ENCODE measurements at regions not wholly inside any gene's neighbourhood (a gene's known extent, or its start where the extent isn't known, plus 50 kb on each side); places are given as distances from the start of the nearest gene placed in this dataset.

DNA sequence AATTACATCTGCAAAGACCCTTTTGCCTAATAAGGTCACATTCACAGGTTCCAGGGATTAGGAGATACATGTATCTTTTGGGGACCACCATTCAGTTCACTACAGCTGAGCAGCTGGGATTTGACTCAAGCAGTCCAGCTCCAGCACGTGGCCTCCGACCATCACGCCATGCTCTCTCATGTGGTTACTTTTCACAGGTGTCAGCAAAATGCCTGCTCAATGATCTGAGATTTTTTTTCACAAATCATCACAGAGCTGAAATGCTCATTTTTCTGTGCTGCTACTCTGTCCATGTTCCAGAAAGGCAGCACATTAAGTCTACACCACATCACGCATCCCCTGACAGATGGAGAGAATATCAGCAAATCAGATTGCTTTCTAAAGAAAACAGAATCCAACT lies 98.5 kb upstream of the RMDN2 start:
- H3K4me3 ChIP-seq (ENCODE audit: low read length) = no peak overlapping the region
- H3K27me3 ChIP-seq (ENCODE audit: insufficient read depth, low read length) = no peaks in the 10 kb centered on the region
- no peaks in the 10 kb centered on the region for H3K9me3 ChIP-seq (ENCODE audit: low read depth, low read length)
- peaks cover 85% of the 10 kb centered on the region for H3K4me1 ChIP-seq (ENCODE audit: insufficient read depth, low read length)

DNA sequence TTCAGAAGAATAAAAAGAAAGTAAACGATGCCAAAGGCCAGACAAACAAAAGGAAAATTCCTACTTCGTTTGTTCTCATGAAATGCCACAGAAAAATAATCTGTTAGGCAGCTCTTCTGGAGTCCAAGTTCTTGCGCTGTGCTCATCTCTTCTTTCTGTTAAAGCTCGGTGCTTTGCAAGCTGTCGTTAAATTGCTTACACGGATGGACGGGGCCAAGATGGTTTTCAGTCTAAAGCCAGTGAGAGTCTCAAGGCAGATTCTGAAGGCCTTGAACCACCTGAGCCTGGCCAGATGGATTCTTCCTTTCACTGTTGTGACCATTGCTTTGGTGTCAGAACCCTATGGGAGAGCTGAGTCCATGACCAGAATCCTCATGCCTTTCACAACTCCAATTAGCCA lies 97.6 kb upstream of the RMDN2 start:
- H3K4me3 ChIP-seq (ENCODE audit: low read length) = no peak overlapping the region
- H3K9me3 ChIP-seq (ENCODE audit: low read depth, low read length) = no peaks in the 10 kb centered on the region
- peaks cover 86% of the 10 kb centered on the region for H3K4me1 ChIP-seq (ENCODE audit: insufficient read depth, low read length)
- no peaks in the 10 kb centered on the region for H3K27me3 ChIP-seq (ENCODE audit: insufficient read depth, low read length)

DNA sequence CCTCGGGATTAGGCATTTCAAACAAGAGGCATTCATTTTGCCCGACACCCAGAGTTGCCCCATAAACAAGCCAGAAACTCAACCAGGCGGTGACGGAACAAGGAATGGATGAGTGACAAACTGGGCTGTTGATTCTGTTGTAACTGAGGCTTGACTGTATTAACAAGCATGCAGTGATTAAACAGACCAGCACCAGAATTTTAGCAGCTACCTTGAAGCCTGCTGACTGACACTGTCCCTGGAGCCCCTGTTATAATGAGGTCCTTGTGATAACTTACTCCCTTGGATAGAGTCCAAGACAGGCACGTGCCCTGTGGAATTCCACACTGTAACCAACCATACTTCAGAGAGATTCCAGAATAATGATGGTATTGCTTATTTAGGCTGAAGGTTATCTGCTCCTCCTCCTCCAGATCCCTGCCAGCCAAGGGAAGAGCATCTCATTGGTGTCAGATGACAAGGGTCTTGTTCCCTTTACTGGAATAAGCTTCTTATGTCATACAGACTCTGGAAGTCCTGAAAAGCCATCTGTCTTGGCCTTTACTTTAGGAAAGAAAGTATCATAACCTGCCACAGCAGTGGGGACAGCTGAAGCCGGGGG lies 97.1 kb upstream of the RMDN2 start:
- H3K4me1 ChIP-seq (ENCODE audit: insufficient read depth, low read length) = peaks cover 86% of the 10 kb centered on the region
- H3K9me3 ChIP-seq (ENCODE audit: low read depth, low read length) = no peaks in the 10 kb centered on the region
- no peaks in the 10 kb centered on the region for H3K27me3 ChIP-seq (ENCODE audit: insufficient read depth, low read length)
- H3K4me3 ChIP-seq (ENCODE audit: low read length) = no peak overlapping the region

DNA sequence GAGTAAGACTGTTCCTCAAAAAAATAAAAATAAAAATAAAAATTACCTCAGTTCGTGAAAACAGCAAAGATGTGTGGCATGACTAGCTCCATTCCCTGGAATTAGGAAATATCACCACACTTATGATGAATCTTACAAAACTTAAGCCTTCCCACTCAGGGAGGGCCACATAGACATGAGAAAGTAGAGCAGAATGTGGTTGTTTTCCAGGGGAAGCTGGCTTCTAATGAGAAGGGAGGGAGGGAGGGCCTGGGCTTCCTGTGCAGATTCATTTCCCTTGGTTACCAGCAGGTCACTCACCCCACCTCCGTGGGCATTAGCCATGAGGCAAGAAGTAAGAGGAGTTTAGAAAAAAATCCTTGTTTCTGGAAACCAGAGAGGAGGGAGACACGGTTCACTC lies 95.9 kb upstream of the RMDN2 start:
- peaks cover 82% of the 10 kb centered on the region for H3K4me1 ChIP-seq (ENCODE audit: insufficient read depth, low read length)
- no peaks in the 10 kb centered on the region for H3K9me3 ChIP-seq (ENCODE audit: low read depth, low read length)
- peak overlapping the region; percentile 13 for H3K4me3 ChIP-seq (ENCODE audit: low read length)
- no peaks in the 10 kb centered on the region for H3K27me3 ChIP-seq (ENCODE audit: insufficient read depth, low read length)

DNA sequence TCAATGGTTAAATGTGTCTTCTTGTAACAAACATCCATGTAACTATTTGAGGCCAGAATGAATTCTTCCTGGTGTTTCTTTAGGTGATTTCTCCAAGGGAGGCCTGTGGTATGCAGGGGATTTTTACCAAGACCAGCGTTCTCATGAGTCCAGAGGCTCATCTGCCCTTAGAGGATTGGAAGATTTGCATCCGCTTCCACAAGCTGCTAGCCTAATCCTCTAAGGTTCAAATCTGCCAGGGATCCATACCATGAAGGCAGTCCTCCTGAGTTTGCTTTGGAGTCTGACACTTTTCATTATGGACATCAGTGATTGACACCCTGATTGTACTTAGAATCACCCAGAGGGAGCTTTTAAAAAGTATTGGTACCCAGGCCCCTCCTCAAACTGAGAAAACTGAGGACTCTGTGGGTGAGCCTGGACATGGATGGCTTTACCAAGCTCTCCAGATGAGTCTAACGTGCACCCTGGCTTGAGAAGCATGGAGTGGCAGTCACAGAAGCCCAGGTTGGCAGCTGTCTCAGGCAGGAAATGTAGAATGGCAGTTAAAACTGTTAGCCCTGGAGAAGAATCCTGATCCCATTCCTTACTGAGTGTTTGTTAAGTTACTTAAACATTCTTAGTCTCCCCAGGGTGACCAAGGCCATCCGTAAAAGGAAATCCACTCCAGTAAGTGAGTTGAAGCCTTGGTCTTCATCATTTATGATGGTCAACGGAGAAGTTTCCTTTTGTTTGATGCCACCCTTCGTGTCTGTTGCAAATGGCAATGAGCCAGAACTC lies 95.3 kb upstream of the RMDN2 start:
- no peak overlapping the region for H3K4me3 ChIP-seq (ENCODE audit: low read length)
- no peaks in the 10 kb centered on the region for H3K27me3 ChIP-seq (ENCODE audit: insufficient read depth, low read length)
- no peaks in the 10 kb centered on the region for H3K9me3 ChIP-seq (ENCODE audit: low read depth, low read length)
- H3K4me1 ChIP-seq (ENCODE audit: insufficient read depth, low read length) = peaks cover 76% of the 10 kb centered on the region

DNA sequence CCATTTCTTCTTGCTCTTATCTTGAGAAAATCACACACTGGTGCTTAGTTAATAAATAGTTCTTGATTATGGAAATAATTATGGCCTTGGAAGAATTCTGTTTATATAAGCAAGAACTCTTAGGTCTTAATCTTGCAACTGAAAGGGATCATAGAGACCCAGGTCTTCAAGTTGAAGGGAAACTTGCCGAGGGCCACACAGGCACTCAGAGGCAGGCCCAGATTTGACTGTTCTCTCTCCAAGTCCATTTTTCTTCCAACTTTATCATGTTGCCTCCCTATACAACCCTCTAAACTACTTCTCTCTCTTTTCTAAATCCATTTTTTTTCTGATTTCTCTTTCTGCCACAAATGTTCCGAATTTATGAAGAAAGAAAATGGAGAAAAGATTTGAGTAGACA lies 94.5 kb upstream of the RMDN2 start:
- H3K27me3 ChIP-seq (ENCODE audit: insufficient read depth, low read length) = no peaks in the 10 kb centered on the region
- no peaks in the 10 kb centered on the region for H3K9me3 ChIP-seq (ENCODE audit: low read depth, low read length)
- no peak overlapping the region for H3K4me3 ChIP-seq (ENCODE audit: low read length)
- H3K4me1 ChIP-seq (ENCODE audit: insufficient read depth, low read length) = peaks cover 68% of the 10 kb centered on the region

DNA sequence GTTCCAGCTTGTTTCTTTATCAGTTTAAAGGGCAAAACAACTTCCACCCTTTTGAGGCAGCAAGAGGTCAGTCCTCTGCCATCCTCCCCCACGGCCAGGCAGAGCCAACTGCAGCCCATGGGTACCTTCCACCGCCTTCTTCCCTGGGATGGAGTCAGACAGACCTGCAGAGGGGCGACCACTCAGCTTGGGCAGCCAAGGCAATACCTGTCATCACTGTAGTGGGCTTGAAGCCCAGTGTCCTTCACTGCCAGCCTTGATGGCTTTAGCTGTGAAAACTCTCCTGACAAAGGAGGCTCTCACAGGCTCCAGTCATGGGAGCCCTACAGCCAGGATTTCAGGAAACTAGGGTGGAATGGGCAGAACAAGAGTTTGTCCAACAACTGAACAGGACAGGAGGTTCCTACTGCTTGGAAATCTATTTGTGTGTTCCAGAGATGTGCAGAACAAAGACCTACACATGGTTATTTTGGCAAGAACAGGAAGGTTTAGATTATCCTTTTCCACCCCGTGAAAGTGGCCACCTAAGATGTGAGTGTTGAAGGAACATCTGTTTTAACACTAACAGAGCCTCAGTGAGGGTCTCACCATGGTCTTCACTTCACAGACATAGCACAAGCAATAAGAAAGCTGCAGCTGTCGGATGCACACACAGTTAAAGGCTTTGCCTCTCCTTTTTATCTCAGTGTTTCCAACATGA lies 93.9 kb upstream of the RMDN2 start:
- no peaks in the 10 kb centered on the region for H3K9me3 ChIP-seq (ENCODE audit: low read depth, low read length)
- peaks cover 62% of the 10 kb centered on the region for H3K4me1 ChIP-seq (ENCODE audit: insufficient read depth, low read length)
- H3K4me3 ChIP-seq (ENCODE audit: low read length) = no peak overlapping the region
- H3K27me3 ChIP-seq (ENCODE audit: insufficient read depth, low read length) = no peaks in the 10 kb centered on the region

DNA sequence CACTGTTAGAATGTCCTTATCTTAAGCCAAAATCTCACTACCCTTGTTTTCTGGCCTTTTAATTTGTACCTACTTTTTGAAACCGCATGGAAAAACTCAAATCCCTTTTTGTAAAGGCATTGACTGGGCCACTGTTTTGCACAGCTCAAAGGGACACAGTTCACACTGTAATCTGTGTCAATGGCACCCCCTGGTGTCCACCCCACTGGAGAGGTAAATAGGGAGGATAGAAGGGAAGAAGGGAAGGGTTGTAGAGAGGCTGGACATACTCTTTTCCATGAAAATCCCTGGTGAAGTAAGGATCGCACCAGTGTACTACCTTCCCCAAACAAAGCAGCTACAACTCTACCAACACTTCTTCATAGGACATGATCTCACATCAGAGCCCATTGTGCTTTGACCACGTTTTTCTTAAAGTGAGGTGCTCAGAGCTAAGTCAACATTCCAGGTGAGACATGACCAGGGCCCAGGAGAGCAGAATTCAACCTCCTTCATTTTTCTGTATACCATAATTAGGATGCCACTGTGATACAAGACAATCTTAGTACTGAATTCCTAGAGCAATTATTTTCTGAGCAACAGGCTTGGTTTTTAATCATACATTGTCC lies 92.4 kb upstream of the RMDN2 start:
- Histone ChIP-seq H3K4me1 (ENCODE audit: insufficient read depth, low read length) (peaks cover 47% of the 10 kb centered on the region), H3K4me3 (ENCODE audit: low read length) (no peak overlapping the region)

GRCh38 chr2:37833423-37833822 lies 91.7 kb upstream of the RMDN2 start:
- Histone ChIP-seq H3K9me3 (ENCODE audit: low read depth, low read length) (no peaks in the 10 kb centered on the region), H3K4me3 (ENCODE audit: low read length) (no peak overlapping the region), H3K4me1 (ENCODE audit: insufficient read depth, low read length) (peaks cover 40% of the 10 kb centered on the region), H3K27me3 (ENCODE audit: insufficient read depth, low read length) (no peaks in the 10 kb centered on the region)

More for the DNA sequence above, 92.4 kb upstream of the RMDN2 start:
- Histone ChIP-seq H3K27me3 (ENCODE audit: insufficient read depth, low read length) (no peaks in the 10 kb centered on the region), H3K9me3 (ENCODE audit: low read depth, low read length) (no peaks in the 10 kb centered on the region)

DNA sequence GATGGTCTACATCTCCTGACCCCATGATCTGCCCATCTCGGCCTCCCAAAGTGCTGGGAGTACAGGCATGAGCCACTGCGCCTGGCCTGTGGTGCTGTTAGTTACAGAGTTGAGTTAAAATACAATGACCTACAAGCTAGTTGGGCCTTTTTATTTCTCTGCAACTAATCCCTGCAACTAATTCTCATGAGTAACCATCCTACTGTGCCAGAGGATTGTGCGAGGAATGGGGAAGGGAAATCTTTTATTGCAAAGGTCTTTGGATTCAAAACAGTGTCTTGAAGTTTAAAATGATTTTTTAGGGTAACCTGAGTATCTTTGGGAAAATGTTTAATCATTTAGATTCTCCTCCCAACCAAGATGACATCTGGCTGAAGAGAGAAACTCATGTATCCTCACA lies 88.8 kb upstream of the RMDN2 start:
- peaks cover 22% of the 10 kb centered on the region for H3K4me1 ChIP-seq (ENCODE audit: insufficient read depth, low read length)
- no peaks in the 10 kb centered on the region for H3K9me3 ChIP-seq (ENCODE audit: low read depth, low read length)

DNA sequence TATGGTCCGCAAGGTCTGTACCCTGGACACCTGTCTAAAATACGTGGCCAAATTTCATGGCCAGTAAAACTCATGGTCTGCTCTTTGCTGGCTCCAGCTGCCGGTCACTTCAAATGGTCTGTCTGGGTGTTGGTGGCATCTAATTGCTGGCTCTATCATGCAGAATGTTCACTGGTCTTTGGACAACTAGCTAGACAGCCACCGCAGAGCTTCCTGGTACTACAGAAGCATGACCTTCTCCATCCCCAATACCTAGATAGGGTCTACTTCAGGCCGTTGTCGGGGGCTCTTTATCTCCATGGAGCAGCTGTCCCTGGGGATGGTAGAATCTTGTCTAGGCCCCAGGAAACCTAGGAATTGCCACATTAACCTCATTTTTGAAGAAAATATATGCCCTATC lies 88.4 kb upstream of the RMDN2 start:
- Histone ChIP-seq H3K9me3 (ENCODE audit: low read depth, low read length) (no peaks in the 10 kb centered on the region), H3K4me1 (ENCODE audit: insufficient read depth, low read length) (peaks cover 19% of the 10 kb centered on the region), H3K27me3 (ENCODE audit: insufficient read depth, low read length) (peaks cover 2% of the 10 kb centered on the region), H3K4me3 (ENCODE audit: low read length) (no peak overlapping the region)

More for the DNA sequence above, 88.8 kb upstream of the RMDN2 start:
- Histone ChIP-seq H3K4me3 (ENCODE audit: low read length) (no peak overlapping the region), H3K27me3 (ENCODE audit: insufficient read depth, low read length) (peaks cover 2% of the 10 kb centered on the region)

DNA sequence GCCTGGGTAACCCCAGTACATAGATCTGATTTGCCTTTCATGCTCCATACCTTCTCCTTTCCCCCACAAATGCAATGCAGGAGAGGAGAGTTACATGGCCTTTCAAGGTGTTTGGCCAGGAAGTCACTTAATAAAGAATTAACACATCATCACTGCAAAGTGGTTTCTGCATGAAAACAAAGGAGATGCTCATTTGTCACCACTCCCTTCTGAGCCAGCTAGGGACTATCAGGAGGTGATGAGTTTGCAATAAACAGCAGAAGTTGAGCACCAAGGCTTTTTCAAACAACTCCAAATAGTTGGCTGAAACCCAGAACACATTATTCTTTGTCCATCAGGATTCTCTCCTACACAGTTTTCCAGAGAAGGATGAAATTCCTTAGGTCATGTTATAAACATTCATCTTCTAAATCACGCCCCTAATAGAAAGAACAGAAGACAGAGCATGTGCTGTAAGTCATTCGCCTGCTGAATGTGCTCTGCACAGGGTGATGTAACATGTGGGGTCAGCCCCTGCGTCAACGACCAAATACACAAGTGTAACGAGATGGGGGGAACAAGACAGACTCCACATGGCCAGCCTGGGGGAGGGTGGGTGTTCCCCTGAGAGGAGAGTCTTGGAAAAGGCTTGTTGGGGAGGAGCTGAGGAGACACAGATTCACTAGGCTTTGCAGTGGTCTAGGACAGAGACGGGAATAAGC lies 87.3 kb upstream of the RMDN2 start:
- Histone ChIP-seq H3K9me3 (ENCODE audit: low read depth, low read length) (no peaks in the 10 kb centered on the region), H3K27me3 (ENCODE audit: insufficient read depth, low read length) (peaks cover 2% of the 10 kb centered on the region), H3K4me1 (ENCODE audit: insufficient read depth, low read length) (peaks cover 10% of the 10 kb centered on the region), H3K4me3 (ENCODE audit: low read length) (no peak overlapping the region)

GRCh38 chr2:37838541-37839167 lies 86.4 kb upstream of the RMDN2 start:
- Histone ChIP-seq H3K4me1 (ENCODE audit: insufficient read depth, low read length) (peaks cover 2% of the 10 kb centered on the region), H3K4me3 (ENCODE audit: low read length) (no peak overlapping the region), H3K27me3 (ENCODE audit: insufficient read depth, low read length) (peaks cover 2% of the 10 kb centered on the region), H3K9me3 (ENCODE audit: low read depth, low read length) (no peaks in the 10 kb centered on the region)

- Histone ChIP-seq H3K27me3 (ENCODE audit: insufficient read depth, low read length) (peaks cover 2% of the 10 kb centered on the region), H3K4me3 (ENCODE audit: low read length) (no peak overlapping the region), H3K4me1 (ENCODE audit: insufficient read depth, low read length) (no peaks in the 10 kb centered on the region), H3K9me3 (ENCODE audit: low read depth, low read length) (no peaks in the 10 kb centered on the region)
Measured at GRCh38 chr2:37839991-37840390, 85.1 kb upstream of the RMDN2 start.
